ENCODE measurements at regions not wholly inside any gene's neighbourhood (a gene's known extent, or its start where the extent isn't known, plus 50 kb on each side); places are given as distances from the start of the nearest gene placed in this dataset.
"Not testable (repeated sequence)": the region's sequence is repeated elsewhere in the genome, so short reads cannot be mapped to it uniquely, and the experiment has no call there.

DNA sequence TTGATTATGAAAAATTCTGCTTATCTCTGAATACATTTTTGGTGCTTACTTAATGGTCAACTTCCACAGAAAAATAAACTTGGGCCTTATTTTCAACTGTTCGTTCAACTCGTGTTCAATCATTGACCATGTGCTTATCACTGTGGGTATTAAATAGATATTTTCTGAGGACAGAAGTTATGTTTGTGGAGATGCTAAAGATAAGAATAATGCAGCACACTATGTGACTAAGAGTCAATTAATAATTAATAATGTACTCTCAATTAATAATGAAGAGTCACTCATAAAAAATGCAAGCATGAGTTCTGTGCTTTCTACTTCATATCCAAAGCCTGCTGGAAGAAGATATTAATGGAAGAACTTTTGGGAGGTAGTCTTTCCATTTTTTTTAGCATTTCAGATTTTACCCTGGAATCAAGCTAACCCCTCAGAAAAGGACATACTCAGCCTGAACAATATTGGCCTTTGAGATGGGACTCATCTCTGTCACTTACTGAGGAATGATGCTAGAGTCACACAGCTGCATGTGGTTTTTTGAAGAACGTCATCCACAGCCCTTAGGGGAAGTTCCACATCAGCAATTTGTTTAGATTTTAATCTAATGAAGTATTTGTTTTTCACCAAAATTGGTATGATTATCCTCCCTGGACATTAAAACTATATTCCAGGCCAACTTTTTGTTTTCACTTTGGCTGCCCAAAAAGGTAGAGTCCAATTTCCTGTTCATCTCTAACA lies 191.9 kb upstream of the CRIM1 start:
- no peak for DNase-seq

DNA sequence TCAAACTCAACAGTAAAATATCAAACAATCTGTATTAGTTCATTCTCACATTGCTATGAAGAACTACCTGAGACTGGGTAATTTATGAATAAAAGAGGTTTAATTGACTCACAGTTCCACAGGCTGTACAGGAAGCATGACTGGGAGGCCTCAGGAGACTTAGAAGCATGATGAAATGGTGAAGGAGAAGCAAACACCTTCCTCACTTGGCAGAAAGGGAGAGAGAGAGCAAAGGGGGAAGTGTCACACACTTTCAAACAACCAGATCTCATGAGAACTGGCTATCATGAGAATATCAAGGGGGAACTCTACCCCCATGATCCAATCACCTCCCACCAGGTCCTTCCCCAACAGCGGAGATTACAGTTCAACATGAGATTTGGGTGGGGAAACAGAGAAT lies 198.5 kb upstream of the CRIM1 start:
- DNase-seq = not testable (repeated sequence)

DNA sequence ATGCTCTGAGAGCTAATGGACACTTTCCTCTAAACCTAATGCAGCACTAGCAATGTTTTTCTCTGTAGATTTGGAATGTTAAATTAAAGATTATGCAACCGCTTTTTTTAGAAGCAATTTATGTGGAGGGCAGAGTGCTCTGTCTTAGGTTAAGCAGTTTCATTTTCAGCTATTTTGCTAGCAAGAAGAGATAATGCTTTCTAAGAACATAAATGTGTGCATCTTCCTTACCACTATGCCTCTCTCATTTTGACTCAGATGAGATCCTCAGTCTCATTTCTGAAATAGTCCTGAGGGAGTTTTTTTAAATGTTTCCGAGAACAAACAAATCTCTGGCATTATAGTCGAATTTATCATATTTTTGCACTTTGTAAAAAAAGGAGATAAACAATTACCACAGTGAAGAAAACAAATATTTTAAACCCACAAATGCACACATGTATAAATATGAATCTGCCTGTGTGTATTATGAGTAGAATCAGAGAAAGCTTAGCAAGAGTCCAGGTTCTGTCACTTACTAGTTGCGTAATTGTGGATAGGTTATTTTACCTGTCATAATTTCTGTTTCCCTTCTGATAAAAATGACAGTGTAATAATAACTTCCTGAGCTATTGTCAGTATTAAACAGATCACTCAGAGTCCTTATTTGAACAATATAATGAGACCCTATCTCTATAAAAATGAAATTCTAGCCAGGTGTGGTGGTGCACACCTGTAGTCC lies 207.7 kb upstream of the CRIM1 start:
- DNase-seq = no peak

DNA sequence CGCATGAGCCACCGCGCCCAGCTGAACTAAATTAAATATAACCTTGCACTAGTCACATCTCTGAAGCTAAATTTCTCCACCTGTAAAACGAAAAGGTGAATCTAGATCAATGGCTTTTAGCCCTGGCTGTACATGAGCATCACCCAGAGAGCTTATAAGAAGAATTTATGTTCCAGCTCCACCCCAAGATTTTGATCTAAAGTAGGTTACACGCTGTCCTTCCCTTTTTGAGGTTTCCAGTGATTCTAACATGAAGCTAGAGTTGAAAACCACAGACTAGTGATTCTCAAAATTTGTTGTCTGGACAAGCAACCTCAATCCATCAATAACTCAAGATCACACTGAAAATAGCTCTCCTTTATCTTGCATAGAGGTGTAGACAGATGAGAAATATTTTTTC lies 208.8 kb upstream of the CRIM1 start:
- no peak for DNase-seq

DNA sequence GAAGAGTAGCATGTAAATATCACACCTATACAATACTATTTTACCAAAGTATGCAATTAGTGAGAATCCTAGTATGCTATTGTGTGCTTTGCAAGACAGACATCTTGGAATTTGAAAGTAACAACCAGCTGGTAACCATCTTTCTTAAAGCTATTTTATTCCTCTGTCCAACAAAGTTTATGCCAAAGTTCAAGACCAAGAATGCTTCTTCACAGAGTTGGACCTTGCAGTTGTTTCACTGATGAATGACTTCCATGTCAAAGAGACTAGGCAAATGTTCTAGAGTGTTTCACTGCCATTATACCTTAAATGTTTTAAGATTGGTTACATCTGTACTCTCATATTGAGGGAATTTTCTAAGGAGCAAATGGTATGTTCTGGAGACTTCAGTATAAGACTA lies 215.2 kb upstream of the CRIM1 start:
- no peak for DNase-seq

DNA sequence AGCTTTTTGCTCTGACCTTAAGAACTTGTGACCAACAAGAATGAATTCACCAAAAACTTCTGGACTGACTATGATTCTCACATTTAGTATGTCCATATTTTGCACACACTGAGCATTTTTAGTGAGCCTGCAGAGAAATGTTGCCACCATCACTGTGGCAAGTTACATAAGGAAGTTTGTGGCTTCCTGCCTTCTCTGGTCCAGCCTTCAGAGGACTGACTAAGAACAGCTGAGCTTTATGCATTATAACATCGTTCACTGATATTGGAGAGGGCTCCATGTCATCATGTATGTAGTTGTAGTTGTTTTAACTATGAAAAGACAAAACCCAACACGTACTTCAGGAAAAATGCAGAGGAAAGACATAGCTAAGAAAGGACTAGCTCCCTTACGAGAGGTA lies 218.0 kb upstream of the CRIM1 start:
- no peak for DNase-seq

DNA sequence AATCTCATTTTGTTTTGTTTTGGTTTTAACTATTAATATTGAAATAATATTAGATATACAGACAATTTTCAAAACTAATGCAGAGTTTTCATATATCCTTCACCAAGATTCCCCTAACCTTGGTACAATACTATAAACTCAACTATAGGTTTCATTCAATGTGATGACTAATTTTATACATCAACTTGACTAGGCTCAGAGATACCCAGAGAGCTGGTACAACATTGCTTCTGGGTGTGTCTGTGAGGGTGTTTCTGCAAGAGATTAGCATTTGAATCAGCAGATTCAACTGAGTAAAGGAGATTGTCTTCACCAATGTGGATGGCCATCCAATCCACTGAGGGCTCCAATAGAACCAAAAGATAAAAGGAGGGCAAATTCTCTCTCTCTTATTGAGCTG lies 221.3 kb upstream of the CRIM1 start:
- no peak for DNase-seq

DNA sequence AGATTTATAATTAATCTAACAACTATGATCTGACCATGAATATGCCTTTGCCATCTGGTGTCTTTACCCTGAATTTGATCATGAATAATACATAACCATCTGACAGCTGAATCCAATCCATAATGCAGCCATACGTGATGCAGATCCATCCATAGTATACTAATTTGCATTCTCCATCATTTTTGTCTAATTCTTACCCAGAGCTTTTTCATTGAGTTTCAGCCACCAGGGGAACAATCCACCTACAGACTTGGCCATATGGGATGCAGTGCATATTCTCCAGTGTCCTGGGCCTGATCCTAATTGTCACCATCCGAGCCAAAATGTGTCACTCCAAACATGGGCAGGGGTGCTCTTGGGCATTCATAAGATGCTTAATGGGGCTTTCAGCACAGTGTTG lies 227.2 kb upstream of the CRIM1 start:
- no peak for DNase-seq

DNA sequence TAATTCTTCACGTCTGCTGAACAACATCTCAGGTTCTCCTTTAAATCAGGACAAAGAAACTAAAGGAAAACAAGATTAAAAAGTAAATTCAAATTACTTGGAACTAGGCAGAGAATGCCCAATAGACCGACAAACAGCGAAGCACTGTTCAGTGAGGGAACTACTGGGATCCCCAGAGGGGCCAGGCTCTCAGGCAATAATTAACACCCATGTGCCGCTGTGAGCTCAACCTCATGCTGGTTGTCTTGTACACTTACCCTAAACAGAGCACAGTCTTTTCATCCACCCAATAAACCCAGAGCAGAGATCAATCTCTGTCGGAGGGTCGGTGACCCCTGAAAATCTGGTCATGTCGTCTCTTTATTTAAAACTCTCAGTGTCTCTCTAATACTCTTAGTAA lies 229.9 kb upstream of the CRIM1 start:
- no peak for DNase-seq

DNA sequence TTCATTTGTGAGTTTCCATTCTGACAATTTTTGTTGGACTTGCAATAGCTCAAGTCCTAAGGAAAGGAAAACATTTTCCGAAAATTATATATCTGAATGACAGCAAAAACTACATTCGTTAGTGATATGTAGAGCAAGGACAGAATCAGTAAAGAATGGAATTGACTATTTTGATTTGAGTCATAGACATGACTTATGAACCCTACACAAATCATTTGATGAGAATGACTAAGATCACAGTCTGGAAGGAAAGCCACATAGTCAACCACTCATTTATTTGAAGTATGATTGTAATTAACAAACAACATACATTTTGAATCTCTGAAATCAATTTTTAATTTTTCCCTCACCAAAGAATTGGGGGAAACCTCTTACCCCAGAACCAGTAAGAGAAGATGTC lies 231.6 kb upstream of the CRIM1 start:
- no peak for DNase-seq

DNA sequence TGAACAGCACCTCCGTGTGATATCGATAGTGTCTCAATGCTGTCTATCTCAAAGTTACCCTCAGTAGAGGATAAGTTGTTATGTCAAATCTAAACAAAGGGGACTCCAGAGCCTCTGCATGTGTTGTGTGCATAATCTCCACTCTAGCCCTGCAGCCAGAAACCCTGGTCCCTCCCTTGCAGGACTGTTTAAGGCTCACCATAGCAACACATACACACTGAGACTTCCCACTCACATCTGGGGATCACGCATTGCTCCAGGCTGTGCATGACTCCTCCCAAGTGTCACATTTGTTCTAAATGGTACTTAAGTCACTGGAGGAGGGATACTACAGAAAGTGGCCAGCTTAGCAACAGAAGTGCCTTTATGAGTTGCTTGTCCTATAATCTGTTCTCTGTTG lies 258.6 kb upstream of the CRIM1 start:
- no peak for DNase-seq

DNA sequence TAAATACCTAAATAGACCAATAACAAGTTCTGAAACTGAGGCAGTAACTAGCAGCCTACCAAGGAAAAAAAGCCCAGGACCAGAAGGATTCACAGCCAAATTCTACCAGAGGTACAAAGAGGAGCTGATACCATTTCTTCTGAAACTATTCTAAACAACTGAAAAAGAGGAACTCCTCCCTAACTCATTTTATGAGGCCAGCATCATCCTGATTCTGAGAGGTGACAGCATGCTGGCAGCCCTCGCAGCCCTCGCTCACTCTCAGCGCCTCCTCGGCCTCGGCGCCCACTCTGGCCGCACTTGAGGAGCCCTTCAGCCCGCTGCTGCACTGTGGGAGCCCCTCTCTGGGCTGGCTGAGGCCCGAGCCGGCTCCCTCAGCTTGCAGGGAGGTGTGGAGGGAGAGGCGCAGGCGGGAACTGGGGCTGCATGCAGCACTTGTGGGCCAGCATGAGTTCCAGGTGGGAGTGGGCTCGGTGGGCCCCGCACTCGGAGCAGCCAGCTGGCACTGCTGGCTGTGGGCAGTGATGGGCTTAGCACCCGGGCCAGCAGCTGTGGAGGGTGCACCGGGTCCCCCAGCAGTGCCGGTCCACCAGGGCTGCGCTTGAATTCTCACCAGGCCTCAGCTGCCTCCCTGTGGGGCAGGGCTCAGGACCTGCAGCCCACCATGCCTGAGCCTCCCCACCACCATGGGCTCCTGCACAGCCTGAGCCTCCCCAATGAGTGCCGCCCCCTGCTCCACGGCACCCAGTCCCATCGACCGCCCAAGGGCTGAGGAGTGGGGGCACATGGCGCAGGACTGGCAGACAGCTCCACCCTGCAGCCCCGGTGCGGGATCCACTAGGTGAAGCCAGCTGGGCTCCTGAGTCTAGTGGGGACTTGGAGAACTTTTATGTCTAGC lies 263.5 kb upstream of the CRIM1 start:
- DNase-seq = not testable (repeated sequence)

DNA sequence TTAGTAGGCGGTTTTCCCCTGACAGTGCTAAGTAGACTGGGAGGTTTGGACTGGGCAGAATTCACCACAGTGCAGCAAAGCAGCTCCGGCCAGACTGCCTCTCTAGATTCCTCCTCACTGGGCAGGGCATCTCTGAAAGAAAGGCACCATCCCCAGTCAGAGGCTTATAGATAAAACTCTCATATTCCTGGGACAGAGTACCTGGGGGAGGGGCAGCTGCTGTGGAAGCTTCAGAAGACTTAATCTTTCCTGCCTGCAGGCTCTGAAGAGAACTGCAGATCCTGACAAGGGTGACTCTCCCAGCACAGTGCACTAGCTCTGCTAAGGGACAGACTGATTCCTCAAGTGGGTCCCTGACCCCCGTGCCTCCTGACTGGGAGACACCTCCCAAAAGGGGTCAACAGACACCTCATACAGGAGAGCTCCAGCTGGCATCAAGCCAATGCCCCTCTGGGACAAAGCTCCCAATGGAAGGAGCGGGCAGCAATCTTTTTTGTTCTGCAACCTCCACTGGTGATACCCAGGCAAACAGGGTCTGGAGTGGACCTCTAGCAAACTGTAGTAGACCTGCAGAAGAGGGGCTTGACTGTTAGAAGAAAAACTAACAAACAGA lies 266.8 kb upstream of the CRIM1 start:
- no peak for DNase-seq

DNA sequence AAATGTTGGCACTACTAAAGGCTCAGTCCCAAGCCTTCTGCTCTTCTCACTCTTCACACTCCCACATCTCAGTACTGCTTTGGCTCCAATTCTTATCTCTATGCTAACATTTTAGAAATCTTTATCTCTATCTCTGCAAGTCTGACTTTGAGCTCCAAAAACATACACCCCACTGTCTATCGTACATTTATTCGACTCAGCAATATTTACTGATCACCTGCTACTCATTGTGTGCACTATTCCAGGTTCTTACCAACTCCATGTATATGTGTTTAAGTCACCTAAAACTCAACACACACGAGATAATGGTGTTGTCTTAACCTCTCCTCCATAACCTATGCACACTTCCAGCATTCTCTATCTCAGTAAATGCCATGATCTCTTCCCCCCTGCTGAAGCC lies 268.2 kb upstream of the CRIM1 start:
- DNase-seq = no peak

DNA sequence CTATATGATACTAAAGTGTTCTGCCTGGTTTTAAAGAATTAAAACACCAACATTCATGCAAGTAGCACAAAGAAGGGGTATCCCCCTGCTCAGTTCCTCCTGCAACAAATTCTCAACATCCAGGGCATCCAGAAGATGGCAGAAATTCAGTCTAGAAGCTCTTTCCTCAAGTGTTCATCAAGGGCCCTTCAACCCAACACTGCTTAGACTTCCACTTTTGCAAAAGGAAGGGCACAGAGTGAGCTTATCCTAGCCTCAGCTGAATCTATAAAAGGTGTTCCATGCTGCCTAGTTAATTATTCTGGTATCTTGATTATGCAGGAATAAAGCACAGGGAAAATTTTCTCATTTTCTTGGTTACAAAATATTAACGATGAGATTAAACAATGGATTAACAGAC lies 275.8 kb upstream of the CRIM1 start:
- DNase-seq = no peak

DNA sequence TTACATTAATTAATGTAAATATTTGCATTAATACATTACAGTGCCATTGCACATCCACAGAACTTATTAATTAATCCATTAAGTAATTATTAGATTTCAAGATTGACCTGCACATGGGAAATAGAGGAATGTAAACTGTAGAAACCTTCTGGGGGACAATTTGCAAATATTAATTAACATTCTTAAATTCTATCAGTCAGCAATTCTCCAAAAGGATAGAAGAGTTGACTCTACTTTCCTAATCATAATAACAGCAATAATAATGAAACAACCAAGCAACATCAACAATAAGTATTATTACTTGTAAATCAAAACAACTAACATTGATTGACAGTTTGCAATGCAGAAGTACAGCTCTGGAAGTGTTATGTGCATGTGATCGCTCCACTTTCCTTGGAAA lies 281.6 kb upstream of the CRIM1 start:
- no peak for DNase-seq

DNA sequence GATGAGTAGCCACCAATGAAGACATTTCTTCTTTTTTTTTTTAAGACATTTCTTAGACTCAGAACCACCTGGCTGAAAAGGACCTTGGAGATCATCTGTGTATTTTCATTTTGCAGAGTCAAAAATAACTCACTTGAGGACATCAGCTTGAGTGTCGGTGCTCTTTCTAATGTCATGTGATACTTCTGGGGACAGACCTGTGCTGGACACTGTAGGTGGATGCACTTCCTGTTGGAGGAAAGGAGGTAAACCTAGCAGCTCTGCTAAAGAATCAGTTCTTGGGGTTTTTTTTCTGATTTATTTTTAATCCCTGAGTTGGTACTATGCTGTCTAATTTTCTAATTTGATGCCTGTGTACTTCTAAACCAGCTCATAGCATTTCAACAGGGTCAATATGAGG lies 283.9 kb upstream of the CRIM1 start:
- no peak for DNase-seq

DNA sequence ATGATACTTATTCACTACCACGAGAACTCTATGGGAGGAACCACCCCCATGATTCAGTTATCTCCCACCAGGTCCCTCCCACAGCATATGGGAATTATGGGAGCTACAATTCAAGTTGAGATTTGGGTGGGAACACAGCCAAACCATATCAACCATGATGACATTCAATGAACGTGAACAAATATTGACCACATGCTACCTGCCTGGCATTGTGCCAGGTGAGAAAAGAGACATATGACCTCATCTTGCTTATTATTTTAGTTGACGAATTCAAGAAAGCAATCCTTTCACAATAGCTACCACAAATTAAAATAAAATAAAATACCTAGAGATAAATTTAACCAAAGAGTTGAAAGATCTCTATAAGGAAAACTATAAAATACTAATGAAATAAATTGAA lies 286.5 kb upstream of the CRIM1 start:
- no peak for DNase-seq

DNA sequence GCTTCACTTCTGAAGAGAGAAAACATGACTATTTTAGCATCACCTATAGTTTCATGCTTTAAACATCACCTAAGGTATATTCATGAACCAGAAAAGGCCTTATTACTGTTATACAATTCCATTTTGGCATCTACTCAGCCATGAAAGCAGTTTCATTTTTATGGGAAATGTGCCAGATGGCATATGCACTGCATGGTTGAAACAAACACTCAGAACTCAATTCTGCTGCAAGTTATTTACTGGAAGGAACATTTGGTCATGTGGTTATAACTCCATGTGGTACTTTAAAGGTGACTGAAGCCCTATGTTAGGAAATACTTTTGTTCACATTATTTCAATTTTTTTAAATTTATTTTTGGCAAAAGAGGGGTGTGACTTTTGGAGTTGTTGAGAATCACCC lies 287.5 kb upstream of the CRIM1 start:
- peak; percentile 11 for DNase-seq

DNA sequence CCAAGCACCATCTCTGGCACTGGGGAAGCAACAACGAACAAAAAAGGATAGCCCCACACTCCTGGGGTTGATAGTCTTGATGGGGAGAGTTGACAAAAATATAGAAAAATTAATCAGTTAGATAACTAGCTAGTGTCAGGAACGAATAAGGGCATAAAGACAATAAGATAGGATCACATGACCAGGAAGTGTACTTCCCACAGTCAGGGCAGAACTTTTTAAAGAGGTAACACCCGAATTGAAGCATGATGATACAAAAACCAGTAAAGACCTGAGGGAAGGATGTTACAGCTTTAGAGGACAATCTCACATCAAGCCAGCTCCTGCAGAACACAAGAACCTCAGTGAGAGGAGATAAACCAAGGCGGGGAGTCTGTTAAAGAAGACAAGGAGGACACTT lies 295.4 kb upstream of the CRIM1 start:
- DNase-seq = no peak

DNA sequence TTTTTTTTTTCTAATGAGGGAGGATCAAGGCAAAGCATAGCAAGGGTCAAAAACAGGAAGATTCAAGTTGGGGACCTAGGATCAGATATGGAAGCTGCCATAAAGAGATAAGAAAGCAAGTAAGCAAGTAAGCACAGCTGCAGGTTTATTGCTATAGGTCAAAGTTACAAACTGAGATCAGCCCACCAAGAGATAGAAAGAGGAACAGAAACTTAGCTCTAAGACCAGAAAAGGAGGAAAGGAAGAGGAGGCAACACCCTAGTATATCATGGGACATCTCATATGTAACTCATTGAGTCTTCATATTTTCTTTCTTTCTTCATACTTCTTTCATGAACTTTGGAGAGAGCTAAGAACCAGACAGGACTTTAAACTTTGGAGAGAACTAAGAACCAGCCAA lies 295.9 kb upstream of the CRIM1 start:
- no peak for DNase-seq

DNA sequence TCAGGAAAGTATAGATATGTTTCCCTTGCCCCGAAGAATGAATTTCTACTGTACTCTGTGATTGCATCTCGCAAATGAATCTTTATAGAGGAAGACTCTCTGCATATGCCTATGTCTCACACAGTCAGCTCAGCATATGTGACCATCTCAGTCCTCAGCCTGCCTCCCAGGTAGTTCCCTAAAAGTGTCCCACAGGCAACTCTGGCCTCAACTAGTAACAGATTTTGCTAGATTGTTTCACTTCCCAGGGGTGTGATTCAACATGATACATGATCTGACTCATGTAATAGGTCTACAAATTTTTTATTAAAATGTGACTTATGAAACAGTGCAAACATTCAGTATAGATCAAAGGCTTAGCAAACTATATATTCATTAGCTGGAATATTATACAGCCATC lies 296.6 kb upstream of the CRIM1 start:
- no peak for DNase-seq

DNA sequence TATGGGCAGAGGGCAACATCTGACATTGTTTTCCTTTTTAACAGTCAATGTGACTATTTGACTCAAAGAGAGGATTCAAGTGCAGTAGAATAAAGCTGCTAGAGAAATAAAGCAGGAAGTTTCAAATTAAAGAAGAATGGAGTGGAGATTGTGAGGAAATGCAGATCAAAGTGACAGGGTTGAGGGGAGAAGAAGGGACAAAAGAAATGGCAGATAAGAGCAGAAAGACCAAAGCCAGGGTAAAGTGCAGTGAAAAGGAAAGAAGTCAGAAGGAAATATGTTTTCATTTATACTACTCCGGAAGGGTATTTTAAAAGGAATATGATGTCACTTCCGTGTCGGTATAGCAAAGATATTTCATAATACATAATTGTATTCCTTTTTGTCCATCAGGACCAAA lies 297.5 kb upstream of the CRIM1 start:
- DNase-seq = no peak
